K562 (cell line): ENCODE measurements at regions not wholly inside any gene's neighbourhood (a gene's known extent, or its start where the extent isn't known, plus 50 kb on each side); places are given as distances from the start of the nearest gene placed in this dataset.

ENCODE experiments used
- ATF3 ChIP-seq, 2 experiments: fragments of 450-650 bp in 1 of 2; sonication (generic) in 1 of 2; formaldehyde crosslinking in 1 of 2; IDR thresholded peaks in 1 of 2; conservative IDR thresholded peaks in 1 of 2; 2 replicates each; pipeline versions ENCODE4 v1.6.1 to v1.8.1; 2016 to 2023; ENCODE audit warnings: mild to moderate bottlenecking in 2 of 2, moderate library complexity in 2 of 2, inconsistent platforms in 1 of 2, missing genetic modification reagents in 1 of 2
- CTCF ChIP-seq, 3 experiments: IDR thresholded peaks in 2 of 3; conservative IDR thresholded peaks in 1 of 3; 2 replicates each; pipeline ENCODE4 v1.5.1; 2011 to 2012; ENCODE audit warnings: low read length in 3 of 3, mild to moderate bottlenecking in 3 of 3, control low read depth in 2 of 3, improper control_type of control experiment in 1 of 3, inconsistent platforms in 1 of 3, low read depth in 1 of 3, mixed read lengths in 1 of 3, moderate library complexity in 1 of 3; ENCODE audit not compliant: insufficient read depth in 2 of 3
- KLF6 ChIP-seq: fragments of 250-450 bp; sonication (Bioruptor Pico); IDR thresholded peaks from 2 replicates; pipeline ENCODE4 v1.4.0; 2020; ENCODE audit warnings: mild to moderate bottlenecking, moderate library complexity, borderline replicate concordance
- MAX ChIP-seq: sonication (generic); formaldehyde crosslinking; IDR thresholded peaks from 2 replicates; pipeline ENCODE4 v1.9.0; 2022; ENCODE audit warnings: mild to moderate bottlenecking, missing genetic modification reagents
- MTF1 ChIP-seq: fragments of 250-450 bp; sonication (Bioruptor Pico); IDR thresholded peaks from 2 replicates; pipeline ENCODE4 v1.9.0; 2021; ENCODE audit warnings: moderate library complexity, mild to moderate bottlenecking, inconsistent platforms, borderline replicate concordance
- POLR2AphosphoS5 ChIP-seq: IDR thresholded peaks from 2 replicates; pipeline ENCODE4 v1.6.1; 2011; ENCODE audit warnings: mild to moderate bottlenecking, low read depth, low read length, moderate library complexity; ENCODE audit not compliant: control insufficient read depth, insufficient read depth
- ZNF23 ChIP-seq: fragments of 250-450 bp; sonication (Bioruptor Pico); IDR thresholded peaks from 2 replicates; pipeline ENCODE4 v1.4.0; 2020; ENCODE audit warnings: mild to moderate bottlenecking

- TF ChIP-seq KLF6 (CRISPR knock-in tag) (no peak), MAX (CRISPR knock-in tag) (no peak), ATF3 (IDR thresholded peaks at IDR 0.05) (no peak), ATF3 (CRISPR knock-in tag; conservative IDR thresholded peaks at IDR 0.05) (no peak), ZNF23 (CRISPR knock-in tag) (no peak), CTCF (IDR thresholded peaks at IDR 0.05 in 2 of 3, conservative IDR thresholded peaks at IDR 0.05 in 1 of 3; ENCODE audit: insufficient read depth in 2 of 3, low read depth in 1 of 3, low read length in 3 of 3) (no peak), MTF1 (no peak), POLR2AphosphoS5 (no peak)
Observed at GRCh38 chr4:10232114-10232513, 115.5 kb upstream of the WDR1 start.
